ENCODE measurements at regions not wholly inside any gene's neighbourhood (a gene's known extent, or its start where the extent isn't known, plus 50 kb on each side); places are given as distances from the start of the nearest gene placed in this dataset.
"Not testable (repeated sequence)": the region's sequence is repeated elsewhere in the genome, so short reads cannot be mapped to it uniquely, and the experiment has no call there.

DNA sequence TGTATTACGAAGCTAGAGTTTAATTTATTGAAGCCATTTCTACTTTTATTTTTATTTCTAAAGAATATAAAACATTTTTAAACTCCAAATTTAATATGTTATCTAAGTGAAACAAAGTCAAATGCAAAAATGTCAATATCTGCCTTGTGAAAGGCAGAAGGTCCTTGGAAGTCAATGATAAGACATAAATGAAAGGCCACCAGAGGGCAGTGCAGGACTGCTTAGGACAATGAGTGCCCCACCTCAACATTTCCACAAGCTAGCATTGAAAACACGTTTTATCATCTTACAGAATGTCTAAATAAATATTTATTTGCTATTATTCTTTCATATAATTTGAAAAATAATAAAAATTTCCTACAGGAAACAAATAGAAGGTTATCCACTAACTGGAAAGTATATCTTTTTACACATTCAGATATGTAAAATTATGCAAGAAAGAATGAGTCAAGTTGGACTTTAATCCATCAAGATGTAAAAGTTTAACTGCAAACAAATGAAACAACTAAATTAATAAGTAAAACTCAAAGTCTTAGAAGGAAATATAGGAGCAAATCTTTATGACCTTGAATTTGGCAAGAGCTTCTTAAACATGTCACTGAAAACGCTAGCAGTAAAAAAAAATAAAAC is 140.1 kb upstream of the FMN2 start:
- DNase-seq, result peak in 2 of 4 experiments; percentile 4 to 5

- DNase-seq, result no peak
Observed at GRCh38 chr1:239952348-239953308, 139.1 kb upstream of the FMN2 start.

- DNase-seq, result no peak
Observed at GRCh38 chr1:239954836-239955235, 136.8 kb upstream of the FMN2 start.

DNA sequence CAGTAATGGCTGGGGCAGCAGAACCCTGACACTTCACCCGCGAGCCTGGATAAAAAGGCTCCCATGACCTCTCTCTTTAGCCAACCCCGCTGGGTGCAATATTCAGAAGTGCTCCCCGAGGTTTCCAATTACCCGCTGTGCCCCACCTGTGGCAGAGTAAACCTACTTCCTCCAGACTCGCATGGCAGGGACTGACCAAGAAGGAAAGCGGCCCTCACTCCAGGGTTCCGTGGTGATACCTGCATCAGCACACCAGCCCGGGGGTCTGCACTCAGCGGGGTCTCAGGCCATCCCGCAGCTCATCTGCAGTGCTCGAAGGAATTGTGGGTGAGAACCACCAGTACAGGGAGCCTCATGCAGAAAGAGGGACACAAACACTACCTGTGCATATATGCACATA is 136.3 kb upstream of the FMN2 start:
- DNase-seq, result no peak

DNA sequence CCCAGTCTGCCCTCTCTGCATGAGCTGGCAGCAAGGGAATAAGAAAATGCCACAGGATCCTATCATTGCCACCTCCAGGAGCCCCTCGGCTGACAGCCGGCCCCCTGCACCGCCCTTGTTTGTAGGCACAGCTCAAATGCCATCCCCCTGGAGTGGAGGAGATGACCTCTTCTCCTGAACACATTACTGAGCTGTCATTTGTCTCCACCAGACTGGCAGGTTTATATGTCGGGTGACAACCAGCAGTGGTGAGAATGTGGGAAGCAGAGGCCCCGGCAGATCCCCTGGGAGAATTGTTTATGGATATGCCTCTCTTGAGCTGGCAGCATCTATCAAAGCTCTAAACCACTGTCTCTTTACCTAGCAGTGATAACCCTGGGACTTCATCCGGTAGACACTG is 135.4 kb upstream of the FMN2 start:
- no peak for DNase-seq

- no peak for DNase-seq
Observed at GRCh38 chr1:239958063-239958462, 133.6 kb upstream of the FMN2 start.

DNA sequence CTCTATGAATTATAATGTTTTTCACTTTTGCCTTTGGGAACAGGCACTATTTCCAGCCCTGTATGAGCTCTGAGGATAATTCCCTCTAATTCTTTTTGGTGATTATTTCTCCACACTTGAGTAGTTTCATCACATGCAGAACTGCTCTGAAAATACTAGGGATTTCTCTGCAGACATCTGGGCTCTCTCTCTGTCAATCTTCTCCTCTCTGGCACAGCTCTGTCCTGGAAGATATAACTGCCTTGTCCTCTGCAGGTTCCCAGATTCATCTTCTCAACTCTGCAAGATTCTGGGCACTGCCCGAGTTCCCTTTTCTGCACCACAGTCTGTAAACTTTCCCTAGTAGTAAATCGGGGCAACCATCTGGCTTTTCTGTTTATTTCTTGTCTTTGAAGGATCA is 131.3 kb upstream of the FMN2 start:
- DNase-seq, result no peak

GRCh38 chr1:239963856-239964255 is 127.8 kb upstream of the FMN2 start:
- no peak for DNase-seq

- DNase-seq, result no peak
Observed at GRCh38 chr1:239976130-239976968, 115.3 kb upstream of the FMN2 start.

GRCh38 chr1:239977416-239977815 is 114.3 kb upstream of the FMN2 start:
- no peak for DNase-seq

- DNase-seq, result no peak
Observed at GRCh38 chr1:239979456-239979855, 112.2 kb upstream of the FMN2 start.

DNA sequence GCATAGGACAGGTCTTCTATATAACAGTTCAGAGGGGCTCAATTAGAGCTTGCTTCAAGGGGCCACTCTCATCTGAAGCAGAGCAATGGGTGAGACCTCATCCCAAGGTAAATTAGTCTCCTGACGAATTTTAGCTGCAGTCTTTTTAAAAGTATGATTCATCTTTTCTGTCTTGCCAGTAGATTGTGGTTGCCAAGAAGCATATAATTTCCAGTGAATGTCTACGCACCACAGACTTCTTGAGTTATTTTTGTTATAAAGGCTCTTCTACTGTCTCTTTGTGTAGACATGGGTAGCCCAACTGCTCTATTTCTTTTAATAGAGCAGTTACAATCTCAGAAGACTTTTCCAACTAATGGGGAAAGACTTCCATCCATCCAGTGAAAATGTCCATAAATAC is 108.9 kb upstream of the FMN2 start:
- no peak for DNase-seq

DNA sequence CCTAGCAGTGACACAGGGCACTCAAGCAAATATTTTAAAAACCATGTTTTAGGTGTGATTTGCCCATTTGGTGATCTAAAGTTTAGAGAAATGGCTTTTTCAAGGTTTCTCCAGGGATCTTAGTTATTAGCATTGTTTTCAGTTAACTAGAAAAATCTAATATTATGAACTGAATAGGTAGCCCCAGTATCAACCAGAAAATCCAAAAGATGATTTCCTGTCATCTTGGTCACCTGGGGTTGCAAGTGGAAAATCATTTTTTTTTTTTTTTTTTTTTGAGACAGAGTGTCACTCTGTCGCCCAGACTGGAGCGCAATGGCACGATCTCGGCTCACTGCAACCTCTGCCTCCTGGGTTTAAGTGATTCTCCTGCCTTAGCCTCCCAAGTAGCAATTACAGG is 106.6 kb upstream of the FMN2 start:
- DNase-seq, result no peak

GRCh38 chr1:239987103-239987745 is 104.5 kb upstream of the FMN2 start:
- DNase-seq, result no peak

DNA sequence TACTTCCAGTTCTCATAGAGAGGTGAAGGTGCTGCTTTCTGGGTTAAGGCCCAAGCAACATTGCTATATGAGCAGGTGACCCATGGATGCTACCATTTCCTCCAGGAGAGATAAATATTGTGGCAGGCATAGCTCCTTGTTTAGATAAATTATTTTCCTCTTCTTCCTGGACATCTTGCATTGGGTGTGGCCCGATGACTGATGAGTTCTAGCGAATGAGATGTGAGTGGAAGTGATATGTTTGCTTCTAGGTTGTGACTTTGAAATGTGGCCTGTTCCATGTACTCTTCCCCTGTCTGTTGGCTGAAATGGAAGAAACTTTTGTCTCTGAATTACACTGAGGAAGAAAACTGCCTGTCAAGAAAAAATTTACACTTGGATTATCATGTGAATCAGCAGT is 101.7 kb upstream of the FMN2 start:
- no peak for DNase-seq

GRCh38 chr1:239992566-239992965 is 99.1 kb upstream of the FMN2 start:
- not testable (repeated sequence) for DNase-seq

GRCh38 chr1:239993366-239993765 is 98.3 kb upstream of the FMN2 start:
- DNase-seq, result no peak

DNA sequence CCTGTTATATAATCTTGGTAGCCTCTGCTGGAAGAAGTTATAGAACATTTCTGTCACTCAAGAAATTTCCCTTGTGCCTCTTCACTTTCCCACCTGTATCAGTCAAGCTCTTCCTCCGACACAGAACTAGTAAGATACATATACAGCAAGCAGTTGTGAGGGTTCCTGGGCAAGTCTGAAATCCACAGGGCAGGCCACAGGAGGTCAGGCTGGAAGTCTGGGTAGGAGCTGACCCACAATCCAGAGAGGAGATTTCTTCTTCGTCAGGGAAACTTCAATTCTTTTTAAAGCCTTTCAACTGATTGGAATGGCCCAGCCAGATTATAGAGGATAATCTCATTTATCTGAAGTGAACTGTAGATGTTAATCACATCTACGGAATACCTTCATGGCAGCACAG is 96.4 kb upstream of the FMN2 start:
- no peak for DNase-seq

- no peak for DNase-seq
Observed at GRCh38 chr1:239997160-239997514, 94.5 kb upstream of the FMN2 start.

- no peak for DNase-seq
Observed at GRCh38 chr1:239997515-239998311, 94.0 kb upstream of the FMN2 start.

DNA sequence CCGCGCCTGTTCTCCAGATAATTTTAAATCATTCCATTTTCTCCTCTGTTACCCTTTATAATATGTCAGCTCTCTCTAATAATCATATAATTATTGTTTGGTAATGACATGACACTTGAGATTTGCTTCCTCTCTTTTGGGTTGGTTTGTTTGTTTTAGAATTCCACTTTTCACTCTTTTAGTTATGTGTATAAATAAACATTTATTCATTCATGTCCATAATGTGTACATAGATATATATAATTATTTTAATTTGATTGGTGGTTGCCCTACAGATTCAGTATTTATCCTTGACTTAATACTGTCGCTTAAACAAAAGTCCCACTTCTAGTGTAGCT is 93.4 kb upstream of the FMN2 start:
- DNase-seq, result no peak

- no peak for DNase-seq
Observed at GRCh38 chr1:239999170-239999569, 92.5 kb upstream of the FMN2 start.

Measured in activated CD4-positive, CD25-positive, alpha-beta regulatory T cell (primary cell).